SU-DHL-6 (cell line): ENCODE measurements at regions not wholly inside any gene's neighbourhood (a gene's known extent, or its start where the extent isn't known, plus 50 kb on each side); places are given as distances from the start of the nearest gene placed in this dataset.

ENCODE experiments used
- H2AFZ ChIP-seq: fragments of 200-600 bp; sonication (generic); 2 replicates; pipeline ENCODE4 v1.6.1; 2014; ENCODE audit warnings: low read depth, mild to moderate bottlenecking, moderate library complexity, mixed read lengths, antibody characterized with exemption, low read length; ENCODE audit not compliant: severe bottlenecking
- H3F3A ChIP-seq: fragments of 200-600 bp; shearing (Covaris generic); 2 replicates; pipeline ENCODE4 v1.6.0; 2016; ENCODE audit warnings: antibody characterized with exemption, mild to moderate bottlenecking; ENCODE audit not compliant: insufficient read depth
- H3K27ac ChIP-seq: fragments of 200-600 bp; sonication (generic); 2 replicates; pipeline ENCODE4 v1.5.1; 2016; ENCODE audit warnings: low read depth, mild to moderate bottlenecking, low read length, moderate library complexity, mixed read lengths
- H3K27me3 ChIP-seq: fragments of 200-600 bp; sonication (generic), shearing (Covaris generic); 2 replicates; pipeline ENCODE4 v1.6.0; 2014; ENCODE audit warnings: mild to moderate bottlenecking, low read length
- H3K36me3 ChIP-seq: fragments of 200-600 bp; sonication (generic); 2 replicates; pipeline ENCODE4 v1.6.1; 2014; ENCODE audit warnings: mild to moderate bottlenecking, low read length, mixed read lengths
- H3K4me2 ChIP-seq: fragments of 300-600, 200-600 bp; shearing (Covaris generic), sonication (generic); 2 replicates; pipeline ENCODE4 v1.6.0; 2014; ENCODE audit warnings: low read length, low read depth, mild to moderate bottlenecking; ENCODE audit not compliant: poor library complexity, severe bottlenecking
- H3K4me3 ChIP-seq: fragments of 200-600 bp; sonication (generic); 2 replicates; pipeline ENCODE4 v1.5.1; 2014; ENCODE audit warnings: antibody characterized with exemption, low read length, mild to moderate bottlenecking, mixed read lengths; ENCODE audit not compliant: insufficient read depth, poor library complexity, severe bottlenecking
- H3K79me2 ChIP-seq: fragments of 200-600 bp; sonication (generic); 2 replicates; pipeline ENCODE4 v1.6.1; 2014; ENCODE audit warnings: mild to moderate bottlenecking, low read length, moderate library complexity; ENCODE audit not compliant: insufficient read depth
- H3K9ac ChIP-seq: fragments of 200-600 bp; sonication (generic); 2 replicates; pipeline ENCODE4 v1.7.0; 2014; ENCODE audit warnings: mild to moderate bottlenecking, low read length
- H3K9me2 ChIP-seq: fragments of 200-600 bp; sonication (generic); replicated peaks from 2 replicates; pipeline ENCODE4 v1.6.1; 2014; ENCODE audit warnings: low read length; ENCODE audit not compliant: insufficient read depth
- H3K9me3 ChIP-seq: fragments of 200-600 bp; sonication (generic); 2 replicates; pipeline ENCODE4 v1.6.1; 2014; ENCODE audit warnings: low read length, mixed read lengths; ENCODE audit not compliant: insufficient read depth
- H4K20me1 ChIP-seq: fragments of 200-600 bp; sonication (generic); 2 replicates; pipeline ENCODE4 v1.6.1; 2014; ENCODE audit warnings: low read depth, mild to moderate bottlenecking, antibody characterized with exemption, low read length, moderate library complexity, mixed read lengths
- CTCF ChIP-seq: fragments of 200-600 bp; sonication (generic); IDR thresholded peaks from one replicate; pipeline ENCODE4 v1.5.1; 2017; ENCODE audit warnings: antibody characterized with exemption, mild to moderate bottlenecking, low read length, moderate library complexity; ENCODE audit not compliant: insufficient read depth, poor library complexity, severe bottlenecking
- EZH2phosphoT487 ChIP-seq: fragments of 200-600 bp; sonication (generic), shearing (Covaris generic); conservative IDR thresholded peaks from 2 replicates; pipeline ENCODE4 v1.6.1; 2018; ENCODE audit warnings: mild to moderate bottlenecking, antibody characterized with exemption, low read length, moderate library complexity, mixed read lengths

- peaks cover 4% of the 10 kb centered on the region; the same call in 1 of the 2 replicates for H3F3A ChIP-seq
- no peaks in the 10 kb centered on the region for H3K9me3 ChIP-seq
- TF ChIP-seq CTCF (no peak), EZH2phosphoT487 (no peak)
- H4K20me1 ChIP-seq, result no peaks in the 10 kb centered on the region
- H3K27ac ChIP-seq, result no peak overlapping the region
- no peak overlapping the region for H3K4me3 ChIP-seq
- H3K79me2 ChIP-seq, result no peaks in the 10 kb centered on the region
- no peaks in the 10 kb centered on the region for H3K27me3 ChIP-seq
- no peaks in the 10 kb centered on the region for H3K9me2 ChIP-seq
- no peak overlapping the region for H2AFZ ChIP-seq
- no peak overlapping the region for H3K4me2 ChIP-seq
- no peak overlapping the region for H3K9ac ChIP-seq
- H3K36me3 ChIP-seq, result no peaks in the 10 kb centered on the region
Measured at GRCh38 chr7:114048386-114049235, 129.8 kb upstream of the PPP1R3A start.

- Histone ChIP-seq H3K4me3 (no peak overlapping the region), H3K36me3 (no peaks in the 10 kb centered on the region), H3K27ac (no peak overlapping the region), H2AFZ (no peak overlapping the region), H3K4me2 (no peak overlapping the region), H3K9ac (no peak overlapping the region), H3F3A (peaks cover 4% of the 10 kb centered on the region; the same call in 1 of the 2 replicates), H3K79me2 (no peaks in the 10 kb centered on the region), H3K9me3 (no peaks in the 10 kb centered on the region), H4K20me1 (no peaks in the 10 kb centered on the region), H3K9me2 (no peaks in the 10 kb centered on the region), H3K27me3 (no peaks in the 10 kb centered on the region)
- TF ChIP-seq EZH2phosphoT487, result no peak
- TF ChIP-seq CTCF, result no peak
Measured at GRCh38 chr7:114047889-114048288, 129.1 kb upstream of the PPP1R3A start.

GRCh38 chr7:114033475-114033874, 114.7 kb upstream of the PPP1R3A start:
- Histone ChIP-seq H4K20me1 (no peaks in the 10 kb centered on the region), H3K27me3 (no peaks in the 10 kb centered on the region), H3K4me2 (no peak overlapping the region), H3F3A (no peaks in the 10 kb centered on the region), H3K4me3 (no peak overlapping the region), H3K36me3 (no peaks in the 10 kb centered on the region), H2AFZ (no peak overlapping the region), H3K27ac (no peak overlapping the region), H3K9me3 (no peaks in the 10 kb centered on the region), H3K79me2 (no peaks in the 10 kb centered on the region), H3K9me2 (no peaks in the 10 kb centered on the region), H3K9ac (no peak overlapping the region)
- no peak for TF ChIP-seq EZH2phosphoT487
- no peak for TF ChIP-seq CTCF
